Stimulated activated naive CD8-positive, alpha-beta T cell treated with anti-CD3 and anti-CD28 coated beads, Interleukin-15, Interleukin-2, amounts not matched to agents 100 ng/mL and 50 ng/mL, for 24 hours (primary cell): ENCODE measurements at regions not wholly inside any gene's neighbourhood (a gene's known extent, or its start where the extent isn't known, plus 50 kb on each side); places are given as distances from the start of the nearest gene placed in this dataset.

ENCODE experiments used
- H3K27ac Mint-ChIP-seq: one replicate; pipeline ENCODE4 v1.8.0; 2021; ENCODE audit warnings: mild to moderate bottlenecking, mixed read lengths
- H3K27me3 Mint-ChIP-seq: one replicate; pipeline ENCODE4 v1.8.0; 2021; ENCODE audit warnings: mixed read lengths
- H3K36me3 Mint-ChIP-seq: one replicate; pipeline ENCODE4 v1.8.0; 2021; ENCODE audit warnings: low read depth, mixed read lengths
- H3K4me1 Mint-ChIP-seq: one replicate; pipeline ENCODE4 v1.8.0; 2021; ENCODE audit warnings: low read depth, mixed read lengths
- H3K4me3 Mint-ChIP-seq: one replicate; pipeline ENCODE4 v1.8.0; 2021; ENCODE audit warnings: mild to moderate bottlenecking, mixed read lengths
- H3K9me3 Mint-ChIP-seq: one replicate; pipeline ENCODE4 v1.8.0; 2021; ENCODE audit warnings: mixed read lengths

DNA sequence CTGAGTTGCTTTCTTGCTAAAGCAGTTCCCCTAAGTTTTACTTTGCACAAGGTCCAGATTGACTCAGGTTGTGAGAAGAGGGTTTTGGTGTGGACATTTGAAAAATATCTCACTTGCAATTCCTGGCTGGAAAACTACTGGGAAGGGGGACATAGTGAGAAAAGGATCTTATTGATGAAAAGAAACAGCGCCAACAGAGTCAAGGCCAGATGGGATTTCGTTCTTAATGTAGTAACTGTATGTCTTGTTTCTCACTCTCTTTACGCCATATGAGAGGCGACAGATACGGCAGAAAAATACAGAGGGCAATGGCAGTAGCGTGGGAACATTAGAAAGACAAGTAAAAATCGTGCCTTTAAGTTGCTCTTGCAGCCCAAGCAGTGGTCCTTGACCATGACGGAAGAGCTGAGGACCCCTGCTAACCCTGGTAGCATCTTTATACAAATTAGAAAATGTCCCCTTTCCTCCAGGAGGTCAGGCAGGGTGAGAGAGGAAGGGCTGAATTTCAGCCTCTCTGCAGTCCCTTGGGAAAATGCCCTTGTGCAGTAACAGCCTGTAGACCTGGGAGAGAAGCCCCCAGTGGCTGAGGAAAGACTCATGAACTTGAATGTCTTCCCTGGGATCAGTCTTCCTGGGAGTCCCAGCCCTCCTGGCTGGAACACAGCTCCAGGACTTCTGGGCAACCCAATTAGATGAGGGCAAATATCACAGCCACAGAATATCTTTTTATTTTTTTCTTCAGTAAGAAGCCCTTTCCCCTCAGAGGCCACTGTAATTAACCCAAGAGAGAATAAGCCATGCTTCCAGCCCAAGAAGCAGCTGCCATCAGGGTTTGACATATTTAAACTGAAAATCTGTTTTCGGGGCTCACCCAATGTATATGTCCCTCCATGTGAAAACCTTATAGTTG is 113.4 kb downstream of the CD47 start:
- no peaks in the 10 kb centered on the region for H3K36me3 Mint-ChIP-seq
- peaks cover 52% of the 10 kb centered on the region for H3K4me1 Mint-ChIP-seq
- H3K27ac Mint-ChIP-seq: no peak overlapping the region
- no peaks in the 10 kb centered on the region for H3K27me3 Mint-ChIP-seq
- H3K9me3 Mint-ChIP-seq: no peaks in the 10 kb centered on the region
- no peak overlapping the region for H3K4me3 Mint-ChIP-seq

GRCh38 chr3:107976202-107976800 is 114.5 kb downstream of the CD47 start:
- H3K9me3 Mint-ChIP-seq: no peaks in the 10 kb centered on the region
- no peaks in the 10 kb centered on the region for H3K27me3 Mint-ChIP-seq
- no peaks in the 10 kb centered on the region for H3K36me3 Mint-ChIP-seq
- peaks cover 52% of the 10 kb centered on the region for H3K4me1 Mint-ChIP-seq
- no peak overlapping the region for H3K27ac Mint-ChIP-seq
- no peak overlapping the region for H3K4me3 Mint-ChIP-seq

- Mint-ChIP-seq H3K27ac (no peak overlapping the region), H3K4me1 (peaks cover 54% of the 10 kb centered on the region), H3K4me3 (no peak overlapping the region)
These were observed 115.2 kb downstream of the CD47 start for GRCh38 chr3:107975529-107976201.

GRCh38 chr3:107973961-107974360 is 116.9 kb downstream of the CD47 start:
- Mint-ChIP-seq H3K4me1 (peaks cover 58% of the 10 kb centered on the region), H3K9me3 (no peaks in the 10 kb centered on the region), H3K4me3 (no peak overlapping the region), H3K27me3 (no peaks in the 10 kb centered on the region), H3K36me3 (no peaks in the 10 kb centered on the region), H3K27ac (no peak overlapping the region)

More at GRCh38 chr3:107975529-107976201, 115.2 kb downstream of the CD47 start:
- H3K9me3 Mint-ChIP-seq: no peaks in the 10 kb centered on the region
- no peaks in the 10 kb centered on the region for H3K27me3 Mint-ChIP-seq
- H3K36me3 Mint-ChIP-seq: no peaks in the 10 kb centered on the region

GRCh38 chr3:107973152-107973551 is 117.7 kb downstream of the CD47 start:
- H3K9me3 Mint-ChIP-seq: no peaks in the 10 kb centered on the region
- H3K4me3 Mint-ChIP-seq: no peak overlapping the region
- no peaks in the 10 kb centered on the region for H3K36me3 Mint-ChIP-seq
- peaks cover 50% of the 10 kb centered on the region for H3K4me1 Mint-ChIP-seq
- H3K27ac Mint-ChIP-seq: no peak overlapping the region
- no peaks in the 10 kb centered on the region for H3K27me3 Mint-ChIP-seq

DNA sequence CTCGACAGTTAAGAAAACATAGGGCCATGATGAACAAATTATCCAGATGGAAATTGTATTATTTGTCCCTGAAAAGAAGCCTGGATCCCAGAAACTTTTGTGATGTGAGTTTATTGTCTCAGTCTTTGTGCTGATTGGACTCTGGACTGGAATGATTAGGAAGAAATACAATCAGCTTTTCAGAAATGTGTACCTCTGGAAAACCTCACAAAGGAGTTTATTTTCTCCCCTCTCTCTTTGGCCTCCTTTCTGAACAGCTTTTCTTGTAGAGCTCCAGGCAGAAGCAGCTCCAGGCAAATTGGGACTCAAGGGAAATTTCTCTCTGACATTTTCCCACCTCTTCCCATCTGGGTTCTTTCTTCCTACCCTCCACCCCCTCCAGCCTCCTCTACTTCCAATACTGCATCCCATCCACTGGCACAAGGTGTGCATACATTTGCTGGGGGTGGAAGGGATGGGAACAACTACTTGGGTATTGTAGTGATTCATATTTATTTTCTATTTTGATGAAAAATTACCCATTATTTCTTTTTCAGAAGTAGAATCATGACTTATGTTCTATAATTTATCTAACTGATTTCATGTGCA is 119.7 kb downstream of the CD47 start:
- Mint-ChIP-seq H3K27ac (no peak overlapping the region), H3K36me3 (no peaks in the 10 kb centered on the region), H3K9me3 (no peaks in the 10 kb centered on the region), H3K4me1 (peaks cover 29% of the 10 kb centered on the region), H3K27me3 (no peaks in the 10 kb centered on the region), H3K4me3 (no peak overlapping the region)

GRCh38 chr3:107969994-107970819 is 120.6 kb downstream of the CD47 start:
- no peaks in the 10 kb centered on the region for H3K9me3 Mint-ChIP-seq
- no peaks in the 10 kb centered on the region for H3K27me3 Mint-ChIP-seq
- H3K4me1 Mint-ChIP-seq: peaks cover 21% of the 10 kb centered on the region
- no peak overlapping the region for H3K4me3 Mint-ChIP-seq
- H3K36me3 Mint-ChIP-seq: no peaks in the 10 kb centered on the region
- H3K27ac Mint-ChIP-seq: peak overlapping the region; percentile 82

- no peaks in the 10 kb centered on the region for H3K36me3 Mint-ChIP-seq
- no peak overlapping the region for H3K27ac Mint-ChIP-seq
- no peaks in the 10 kb centered on the region for H3K27me3 Mint-ChIP-seq
- no peaks in the 10 kb centered on the region for H3K9me3 Mint-ChIP-seq
- peaks cover 19% of the 10 kb centered on the region for H3K4me1 Mint-ChIP-seq
- no peak overlapping the region for H3K4me3 Mint-ChIP-seq
These were observed 121.3 kb downstream of the CD47 start for GRCh38 chr3:107969525-107969924.

DNA sequence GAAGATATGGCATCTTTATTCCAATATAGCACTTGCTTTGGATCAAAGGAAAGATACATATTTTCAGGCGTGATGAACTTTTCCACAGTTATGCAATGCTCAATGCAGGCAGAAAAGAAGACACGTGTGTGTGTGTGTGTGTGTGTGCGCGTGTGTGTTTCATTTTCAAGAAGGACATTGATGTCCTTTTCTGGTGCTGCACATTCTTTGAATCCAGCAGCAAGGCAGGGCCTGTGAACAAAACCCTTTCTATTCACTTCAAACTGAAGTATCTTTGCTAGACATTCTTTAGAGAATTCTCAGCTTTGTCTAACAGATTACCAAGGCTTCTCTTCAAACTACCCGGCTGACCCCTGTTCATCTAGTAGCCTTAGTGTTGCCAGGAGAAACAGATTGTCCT is 124.6 kb downstream of the CD47 start:
- no peak overlapping the region for H3K4me3 Mint-ChIP-seq
- no peaks in the 10 kb centered on the region for H3K9me3 Mint-ChIP-seq
- H3K27me3 Mint-ChIP-seq: no peaks in the 10 kb centered on the region
- no peak overlapping the region for H3K27ac Mint-ChIP-seq
- H3K36me3 Mint-ChIP-seq: no peaks in the 10 kb centered on the region
- H3K4me1 Mint-ChIP-seq: peaks cover 19% of the 10 kb centered on the region

- Mint-ChIP-seq H3K36me3 (no peaks in the 10 kb centered on the region), H3K9me3 (no peaks in the 10 kb centered on the region), H3K4me3 (no peak overlapping the region), H3K4me1 (peaks cover 12% of the 10 kb centered on the region), H3K27me3 (no peaks in the 10 kb centered on the region), H3K27ac (no peak overlapping the region)
These were observed 125.6 kb downstream of the CD47 start for GRCh38 chr3:107965136-107965655.

DNA sequence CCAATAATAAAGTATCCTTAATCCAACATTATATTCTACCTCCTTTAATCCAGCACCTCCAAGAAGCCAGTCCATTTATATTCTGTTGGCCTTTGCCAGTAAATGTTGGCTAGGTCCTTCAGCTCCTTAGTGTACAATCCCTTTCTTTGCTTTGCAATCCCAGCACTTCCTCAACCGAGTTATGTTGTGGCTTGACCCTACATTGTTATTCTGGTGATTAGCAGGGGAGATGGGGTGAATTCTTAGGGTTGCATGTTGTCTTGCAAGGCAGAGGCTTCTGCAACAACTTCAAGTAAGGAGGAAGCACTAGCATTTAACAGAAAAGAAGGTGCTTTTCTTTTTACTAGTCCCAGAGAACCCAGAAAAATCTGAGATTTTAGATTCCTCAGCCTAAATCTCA is 127.2 kb downstream of the CD47 start:
- Mint-ChIP-seq H3K36me3 (no peaks in the 10 kb centered on the region), H3K27ac (no peak overlapping the region), H3K4me1 (peaks cover 5% of the 10 kb centered on the region), H3K27me3 (no peaks in the 10 kb centered on the region), H3K4me3 (no peak overlapping the region), H3K9me3 (no peaks in the 10 kb centered on the region)

DNA sequence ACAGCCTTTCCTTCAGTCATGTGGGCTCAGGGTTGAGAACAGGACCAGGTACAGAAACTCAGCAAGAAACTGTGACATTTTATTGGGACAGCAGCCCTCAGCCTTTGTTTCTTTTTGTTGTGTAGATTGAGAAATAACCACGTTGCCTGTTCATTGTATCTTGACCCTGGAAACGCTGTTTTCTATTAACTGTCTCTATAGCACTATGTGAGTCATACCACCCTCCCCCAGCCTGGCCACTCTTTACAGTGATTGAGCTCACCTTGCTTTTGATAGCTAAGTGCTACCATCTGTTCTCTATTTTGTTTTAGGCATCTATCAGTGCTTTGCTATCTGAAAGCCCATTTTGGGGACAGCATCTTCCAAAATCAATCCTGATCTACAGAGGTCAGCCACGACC is 127.9 kb downstream of the CD47 start:
- Mint-ChIP-seq H3K27ac (no peak overlapping the region), H3K27me3 (no peaks in the 10 kb centered on the region), H3K4me1 (peaks cover 9% of the 10 kb centered on the region), H3K36me3 (no peaks in the 10 kb centered on the region), H3K9me3 (no peaks in the 10 kb centered on the region), H3K4me3 (no peak overlapping the region)

DNA sequence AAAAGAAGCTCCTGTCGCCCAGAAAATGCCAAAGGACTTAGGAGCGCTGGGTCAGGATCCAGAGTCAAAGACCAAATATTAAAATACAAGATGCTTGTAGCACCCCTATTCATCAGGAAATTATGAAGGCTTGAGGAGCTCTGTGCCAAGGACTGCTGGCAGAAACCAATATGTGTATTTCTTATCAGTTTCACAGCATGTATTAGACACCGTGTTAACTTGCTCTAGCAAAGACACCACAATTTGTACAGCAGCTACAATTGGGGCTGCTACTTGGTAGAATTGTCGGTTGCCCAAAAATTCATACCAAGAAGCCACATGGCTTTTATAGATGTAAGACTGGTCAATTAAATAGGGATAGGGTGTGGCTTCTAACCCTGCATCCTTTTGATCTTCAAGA is 128.8 kb downstream of the CD47 start:
- Mint-ChIP-seq H3K27ac (no peak overlapping the region), H3K27me3 (no peaks in the 10 kb centered on the region), H3K4me3 (no peak overlapping the region), H3K4me1 (peaks cover 18% of the 10 kb centered on the region), H3K36me3 (no peaks in the 10 kb centered on the region), H3K9me3 (no peaks in the 10 kb centered on the region)

DNA sequence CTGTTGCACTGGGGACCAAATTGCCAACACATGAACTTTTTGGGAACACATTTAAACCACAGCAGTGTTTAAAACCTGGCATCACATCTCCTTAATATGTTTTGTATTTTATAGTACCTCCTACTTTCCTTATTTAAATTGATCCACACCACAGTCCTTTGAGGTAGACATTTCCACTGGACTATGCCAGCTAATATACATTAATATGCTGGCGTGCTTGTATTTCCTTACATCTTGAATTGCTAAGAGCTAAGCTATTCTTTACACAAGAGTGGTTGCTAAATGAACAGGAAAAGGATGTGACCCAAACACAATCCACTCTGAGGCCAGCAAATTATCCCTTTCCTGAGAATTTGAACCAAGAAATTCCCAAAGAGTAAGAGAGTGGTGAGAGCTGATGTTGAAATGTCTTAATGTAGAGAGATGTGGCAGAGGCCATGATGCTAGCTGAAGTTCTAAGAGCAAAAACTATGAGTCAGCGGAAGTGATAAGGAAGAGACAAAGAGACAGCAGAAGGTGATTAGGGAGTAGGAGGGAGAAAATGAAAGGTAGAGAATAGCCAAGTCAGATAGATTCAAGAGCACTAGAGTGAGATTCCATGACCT is 131.2 kb downstream of the CD47 start:
- Mint-ChIP-seq H3K27me3 (no peaks in the 10 kb centered on the region), H3K27ac (no peak overlapping the region), H3K4me3 (no peak overlapping the region), H3K36me3 (no peaks in the 10 kb centered on the region), H3K4me1 (peaks cover 29% of the 10 kb centered on the region), H3K9me3 (no peaks in the 10 kb centered on the region)
